Choroid plexus epithelial cell (primary cell): ENCODE measurements at regions not wholly inside any gene's neighbourhood (a gene's known extent, or its start where the extent isn't known, plus 50 kb on each side); places are given as distances from the start of the nearest gene placed in this dataset.

Source experiments
- DNase-seq: peaks from one replicate; pipeline ENCODE4 v3.0.0-alpha.2; 2010; ENCODE audit warnings: low read depth
- H3K4me3 ChIP-seq: 2 replicates; pipeline ENCODE4 v1.5.1; 2011; ENCODE audit warnings: low read depth, mild to moderate bottlenecking, control low read depth, low read length, moderate library complexity
- CTCF ChIP-seq: conservative IDR thresholded peaks from 2 replicates; pipeline ENCODE4 v1.5.1; 2011; ENCODE audit warnings: low read depth, mild to moderate bottlenecking, control low read depth, inconsistent platforms, low read length, moderate library complexity

GRCh38 chr11:8760896-8761295 is 78.3 kb downstream of the RPL27A start:
- no peak for TF ChIP-seq CTCF
- H3K4me3 ChIP-seq: no peak overlapping the region
- peak; percentile 41 for DNase-seq

- DNase-seq: no peak
- no peak overlapping the region for H3K4me3 ChIP-seq
- TF ChIP-seq CTCF: no peak
Observed at GRCh38 chr11:8763070-8763685, 80.6 kb downstream of the RPL27A start.

- DNase-seq: peak; percentile 82
- H3K4me3 ChIP-seq: no peak overlapping the region
- no peak for TF ChIP-seq CTCF
Observed at GRCh38 chr11:8765294-8765693, 82.7 kb downstream of the RPL27A start.

- no peak for DNase-seq
- TF ChIP-seq CTCF: no peak
- H3K4me3 ChIP-seq: no peak overlapping the region
Observed at GRCh38 chr11:8766043-8766987, 83.7 kb downstream of the RPL27A start.

- H3K4me3 ChIP-seq: no peak overlapping the region
- no peak for DNase-seq
- no peak for TF ChIP-seq CTCF
Observed at GRCh38 chr11:8766988-8767374, 84.4 kb downstream of the RPL27A start.

- no peak for TF ChIP-seq CTCF
- H3K4me3 ChIP-seq: no peak overlapping the region
- DNase-seq: no peak
Observed at GRCh38 chr11:8767466-8768142, 85.0 kb downstream of the RPL27A start.
